NB4 (cell line): ENCODE measurements at regions not wholly inside any gene's neighbourhood (a gene's known extent, or its start where the extent isn't known, plus 50 kb on each side); places are given as distances from the start of the nearest gene placed in this dataset.

Experiments used
- MYC ChIP-seq: IDR thresholded peaks from 2 replicates; pipeline ENCODE4 v1.6.1; 2011; ENCODE audit warnings: low read depth, low read length
- POLR2A ChIP-seq: IDR thresholded peaks from 2 replicates; pipeline ENCODE4 v1.6.1; 2011; ENCODE audit warnings: mild to moderate bottlenecking; ENCODE audit not compliant: insufficient read length; ENCODE audit errors: extremely low read depth
- TF ChIP-seq, protein P1 (sequence below): IDR thresholded peaks from one replicate; pipeline ENCODE4 v1.5.1; 2012; ENCODE audit warnings: low read depth, low read length

GRCh38 chr10:111516144-111516543 lies 439.3 kb downstream of the ADRA2A start:
- TF ChIP-seq, protein P1, sequence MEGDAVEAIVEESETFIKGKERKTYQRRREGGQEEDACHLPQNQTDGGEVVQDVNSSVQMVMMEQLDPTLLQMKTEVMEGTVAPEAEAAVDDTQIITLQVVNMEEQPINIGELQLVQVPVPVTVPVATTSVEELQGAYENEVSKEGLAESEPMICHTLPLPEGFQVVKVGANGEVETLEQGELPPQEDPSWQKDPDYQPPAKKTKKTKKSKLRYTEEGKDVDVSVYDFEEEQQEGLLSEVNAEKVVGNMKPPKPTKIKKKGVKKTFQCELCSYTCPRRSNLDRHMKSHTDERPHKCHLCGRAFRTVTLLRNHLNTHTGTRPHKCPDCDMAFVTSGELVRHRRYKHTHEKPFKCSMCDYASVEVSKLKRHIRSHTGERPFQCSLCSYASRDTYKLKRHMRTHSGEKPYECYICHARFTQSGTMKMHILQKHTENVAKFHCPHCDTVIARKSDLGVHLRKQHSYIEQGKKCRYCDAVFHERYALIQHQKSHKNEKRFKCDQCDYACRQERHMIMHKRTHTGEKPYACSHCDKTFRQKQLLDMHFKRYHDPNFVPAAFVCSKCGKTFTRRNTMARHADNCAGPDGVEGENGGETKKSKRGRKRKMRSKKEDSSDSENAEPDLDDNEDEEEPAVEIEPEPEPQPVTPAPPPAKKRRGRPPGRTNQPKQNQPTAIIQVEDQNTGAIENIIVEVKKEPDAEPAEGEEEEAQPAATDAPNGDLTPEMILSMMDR, result no peak
- TF ChIP-seq MYC (no peak), POLR2A (no peak)
